ENCODE measurements at regions not wholly inside any gene's neighbourhood (a gene's known extent, or its start where the extent isn't known, plus 50 kb on each side); places are given as distances from the start of the nearest gene placed in this dataset.

- Histone ChIP-seq H3K9me3 (no peaks in the 10 kb centered on the region), H3K27ac (no peak overlapping the region), H3K4me3 (no peak overlapping the region), H3K36me3 (no peaks in the 10 kb centered on the region), H3K4me1 (peaks cover 0 to 17% (median 0%) of the 10 kb centered on the region in 4 donors), H3K27me3 (no peaks in the 10 kb centered on the region)
- intact Hi-C loops (cut with DNase I), result no loop called here
- TF ChIP-seq, protein P1, sequence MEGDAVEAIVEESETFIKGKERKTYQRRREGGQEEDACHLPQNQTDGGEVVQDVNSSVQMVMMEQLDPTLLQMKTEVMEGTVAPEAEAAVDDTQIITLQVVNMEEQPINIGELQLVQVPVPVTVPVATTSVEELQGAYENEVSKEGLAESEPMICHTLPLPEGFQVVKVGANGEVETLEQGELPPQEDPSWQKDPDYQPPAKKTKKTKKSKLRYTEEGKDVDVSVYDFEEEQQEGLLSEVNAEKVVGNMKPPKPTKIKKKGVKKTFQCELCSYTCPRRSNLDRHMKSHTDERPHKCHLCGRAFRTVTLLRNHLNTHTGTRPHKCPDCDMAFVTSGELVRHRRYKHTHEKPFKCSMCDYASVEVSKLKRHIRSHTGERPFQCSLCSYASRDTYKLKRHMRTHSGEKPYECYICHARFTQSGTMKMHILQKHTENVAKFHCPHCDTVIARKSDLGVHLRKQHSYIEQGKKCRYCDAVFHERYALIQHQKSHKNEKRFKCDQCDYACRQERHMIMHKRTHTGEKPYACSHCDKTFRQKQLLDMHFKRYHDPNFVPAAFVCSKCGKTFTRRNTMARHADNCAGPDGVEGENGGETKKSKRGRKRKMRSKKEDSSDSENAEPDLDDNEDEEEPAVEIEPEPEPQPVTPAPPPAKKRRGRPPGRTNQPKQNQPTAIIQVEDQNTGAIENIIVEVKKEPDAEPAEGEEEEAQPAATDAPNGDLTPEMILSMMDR (IDR thresholded peaks at IDR 0.05), result no peak
- TF ChIP-seq POLR2AphosphoS5 (IDR thresholded peaks at IDR 0.05), result no peak
- DNase-seq, result no peak
- WGBS, 2 donors, result 65 to 73% methylated on average over 11 of the region's 11 CpGs
Observed at GRCh38 chr12:65565601-65566560, 258.4 kb upstream of the HMGA2 start.

DNA sequence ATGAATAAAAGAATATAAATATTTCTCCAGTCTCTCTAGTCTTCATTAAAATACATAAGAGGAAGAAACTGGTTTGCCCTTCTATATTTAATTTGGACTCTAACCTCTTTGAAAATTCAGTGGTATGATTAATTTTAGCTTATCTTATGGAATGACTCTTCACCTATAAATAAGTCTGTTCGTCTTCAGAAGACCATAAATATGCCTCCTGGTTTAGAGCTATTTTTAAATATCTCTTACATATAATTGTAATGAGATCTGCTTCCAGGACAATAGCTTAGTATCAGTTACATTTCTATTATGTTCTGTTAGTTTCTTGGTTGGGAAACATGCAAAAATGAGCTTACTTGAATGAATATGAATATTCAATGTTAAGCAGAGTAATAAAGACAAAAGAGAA is 257.5 kb upstream of the HMGA2 start:
- 21 to 49% methylated on average over 1 of the region's 1 CpG for WGBS, 2 donors
- intact Hi-C loops (cut with DNase I), result no loop called here
- no peaks in the 10 kb centered on the region for H3K36me3 ChIP-seq
- no peak for TF ChIP-seq POLR2A (IDR thresholded peaks at IDR 0.05)
- no peak for TF ChIP-seq EP300 (IDR thresholded peaks at IDR 0.05)
- TF ChIP-seq, protein P1 (IDR thresholded peaks at IDR 0.05), result no peak
- no peak for TF ChIP-seq POLR2AphosphoS5 (IDR thresholded peaks at IDR 0.05)
- no peaks in the 10 kb centered on the region for H3K27me3 ChIP-seq
- H3K9me3 ChIP-seq, result no peaks in the 10 kb centered on the region
- H3K27ac ChIP-seq, result no peak overlapping the region
- peaks cover 0 to 17% (median 0%) of the 10 kb centered on the region in 4 donors for H3K4me1 ChIP-seq
- DNase-seq, result no peak
- no peak overlapping the region for H3K4me3 ChIP-seq

- no peaks in the 10 kb centered on the region for H3K36me3 ChIP-seq
- H3K4me3 ChIP-seq, result no peak overlapping the region
- DNase-seq, result no peak
- H3K27me3 ChIP-seq, result no peaks in the 10 kb centered on the region
- H3K27ac ChIP-seq, result no peak overlapping the region
- H3K9me3 ChIP-seq, result no peaks in the 10 kb centered on the region
- WGBS, 2 donors, result 59 to 67% methylated on average over 3 of the region's 3 CpGs
- TF ChIP-seq POLR2AphosphoS5 (IDR thresholded peaks at IDR 0.05) (no peak), POLR2A (IDR thresholded peaks at IDR 0.05) (no peak), EP300 (IDR thresholded peaks at IDR 0.05) (no peak)
- TF ChIP-seq, protein P1 (IDR thresholded peaks at IDR 0.05), result no peak
- intact Hi-C loops (cut with DNase I), result no loop called here
- peaks cover 0 to 17% (median 0%) of the 10 kb centered on the region in 4 donors for H3K4me1 ChIP-seq
Observed at GRCh38 chr12:65567820-65568219, 256.5 kb upstream of the HMGA2 start.

- Histone ChIP-seq H3K27me3 (no peaks in the 10 kb centered on the region), H3K9me3 (peaks cover 0 to 2% (median 0%) of the 10 kb centered on the region in 4 donors), H3K4me3 (no peak overlapping the region), H3K4me1 (peaks cover 0 to 17% (median 0%) of the 10 kb centered on the region in 4 donors), H3K36me3 (no peaks in the 10 kb centered on the region), H3K27ac (no peak overlapping the region)
- WGBS, 2 donors, result 78 to 87% methylated on average over 4 of the region's 4 CpGs
- TF ChIP-seq POLR2A (IDR thresholded peaks at IDR 0.05) (no peak), POLR2AphosphoS5 (IDR thresholded peaks at IDR 0.05) (no peak), EP300 (IDR thresholded peaks at IDR 0.05) (no peak)
- TF ChIP-seq, protein P1 (IDR thresholded peaks at IDR 0.05), result no peak
- intact Hi-C loops (cut with DNase I), result no loop called here
- DNase-seq, result no peak
Observed at GRCh38 chr12:65568517-65568916, 255.8 kb upstream of the HMGA2 start.

Data from sigmoid colon (tissue), 6 donors.